GM23338 (cell line): ENCODE measurements at regions not wholly inside any gene's neighbourhood (a gene's known extent, or its start where the extent isn't known, plus 50 kb on each side); places are given as distances from the start of the nearest gene placed in this dataset.
"Not testable (repeated sequence)": the region's sequence is repeated elsewhere in the genome, so short reads cannot be mapped to it uniquely, and the experiment has no call there.

Source experiments
- ATAC-seq: fragments of 200-7000 bp; cut with Tn5 transposase; 3 replicates; pipeline ENCODE4 v1.9.1; 2020
- DNase-seq: peaks from one replicate; pipeline ENCODE4 v3.0.0-alpha.2; 2015; ENCODE audit warnings: low spot score
- H2AFZ ChIP-seq: fragments of 200-600 bp; sonication (generic); 2 replicates; pipeline ENCODE4 v1.8.0; 2016; ENCODE audit warnings: antibody characterized with exemption, mild to moderate bottlenecking, moderate library complexity
- H3F3A ChIP-seq: fragments of 200-600 bp; sonication (generic); replicated peaks from 2 replicates; pipeline ENCODE4 v1.8.0; 2017; ENCODE audit warnings: antibody characterized with exemption, mixed run types, low read depth
- H3K27ac ChIP-seq: fragments of 200-600 bp; sonication (generic); 2 replicates; pipeline ENCODE4 v1.6.1; 2016; ENCODE audit warnings: low read depth
- H3K27me3 ChIP-seq: fragments of 200-600 bp; sonication (generic); 2 replicates; pipeline ENCODE4 v1.8.0; 2016; ENCODE audit warnings: mild to moderate bottlenecking, mixed run types, moderate library complexity; ENCODE audit not compliant: insufficient read depth
- H3K36me3 ChIP-seq: fragments of 200-600 bp; sonication (generic); 2 replicates; pipeline ENCODE4 v1.8.0; 2016; ENCODE audit warnings: mild to moderate bottlenecking; ENCODE audit not compliant: insufficient read depth
- H3K4me1 ChIP-seq: fragments of 200-600 bp; sonication (generic); 2 replicates; pipeline ENCODE4 v1.8.0; 2016; ENCODE audit warnings: mild to moderate bottlenecking, moderate library complexity; ENCODE audit not compliant: insufficient read depth
- H3K4me2 ChIP-seq: fragments of 200-600 bp; sonication (generic); 2 replicates; pipeline ENCODE4 v1.7.1; 2017; ENCODE audit warnings: mixed run types
- H3K4me3 ChIP-seq: fragments of 200-600 bp; sonication (generic); 2 replicates; pipeline ENCODE4 v1.6.1; 2016; ENCODE audit warnings: mixed run types
- H3K79me2 ChIP-seq: fragments of 200-600 bp; sonication (generic); replicated peaks from 2 replicates; pipeline ENCODE4 v1.8.0; 2017; ENCODE audit warnings: mild to moderate bottlenecking; ENCODE audit not compliant: insufficient read depth
- H3K9me2 ChIP-seq: fragments of 200-600 bp; sonication (generic); 2 replicates; pipeline ENCODE4 v1.8.0; 2017; ENCODE audit not compliant: insufficient read depth
- H4K20me1 ChIP-seq: fragments of 200-600 bp; sonication (generic); replicated peaks from 2 replicates; pipeline ENCODE4 v1.8.0; 2017; ENCODE audit warnings: mild to moderate bottlenecking; ENCODE audit not compliant: insufficient read depth
- H3K27ac Mint-ChIP-seq: 2 replicates; pipeline ENCODE4 v1.8.0; 2020; ENCODE audit warnings: inconsistent platforms, mild to moderate bottlenecking, moderate library complexity, mixed read lengths
- H3K27me3 Mint-ChIP-seq: 3 replicates; pipeline ENCODE4 v1.8.0; 2022; ENCODE audit warnings: low read depth, mild to moderate bottlenecking, moderate library complexity, mixed read lengths, inconsistent platforms; ENCODE audit not compliant: insufficient read depth, poor library complexity
- H3K36me3 Mint-ChIP-seq: 3 replicates; pipeline ENCODE4 v1.8.0; 2021; ENCODE audit warnings: low read depth, mild to moderate bottlenecking, inconsistent platforms, moderate library complexity, mixed read lengths
- H3K4me1 Mint-ChIP-seq: 3 replicates; pipeline ENCODE4 v1.8.0; 2020; ENCODE audit warnings: mild to moderate bottlenecking, inconsistent platforms, mixed read lengths
- H3K4me3 Mint-ChIP-seq: 3 replicates; pipeline ENCODE4 v1.8.0; 2021; ENCODE audit warnings: moderate library complexity, mild to moderate bottlenecking, inconsistent platforms, mixed read lengths
- H3K9me3 Mint-ChIP-seq: 3 replicates; pipeline ENCODE4 v1.8.0; 2020; ENCODE audit warnings: moderate library complexity, mild to moderate bottlenecking, inconsistent platforms, mixed read lengths

DNA sequence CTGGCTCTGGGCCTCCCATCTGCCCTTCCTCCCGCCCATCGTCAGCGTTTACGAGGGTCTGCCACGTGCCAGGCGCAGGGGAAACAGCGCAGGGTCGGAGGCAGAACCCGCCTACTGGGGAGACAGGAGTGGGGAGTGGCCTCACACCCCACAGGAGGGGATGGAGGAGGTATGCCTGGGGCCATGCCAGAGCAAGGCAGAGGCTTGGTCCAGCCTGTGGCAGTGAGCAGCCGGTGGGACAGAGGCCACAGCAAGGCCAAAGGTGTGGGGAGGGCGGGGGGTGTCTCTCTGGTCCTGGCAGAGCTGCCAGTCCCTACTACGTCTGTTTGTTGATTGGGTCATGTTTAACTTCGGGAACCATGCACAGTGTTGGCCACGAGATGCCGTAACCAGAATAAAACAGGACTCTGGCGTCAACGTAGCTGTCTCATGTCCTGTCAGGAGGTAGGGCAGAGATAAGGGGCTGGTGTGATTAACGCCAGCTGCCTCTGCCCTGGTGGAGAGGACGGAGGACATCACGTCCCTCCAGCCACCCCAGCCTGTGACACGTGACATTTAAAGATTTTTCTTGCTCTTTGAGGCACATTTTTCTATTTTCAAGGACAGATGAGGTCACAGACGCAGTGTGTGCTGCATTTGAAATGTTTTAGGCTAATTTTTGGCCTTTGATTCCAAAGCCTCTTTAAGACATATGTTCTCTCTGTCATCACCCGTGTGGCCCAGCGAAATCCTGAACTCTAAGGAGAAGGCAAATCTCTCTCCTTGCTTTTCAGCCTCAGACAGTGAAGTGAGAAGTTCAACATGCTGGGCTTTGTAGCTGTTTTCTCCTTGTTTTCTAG, 193.3 kb downstream of the LAT start:
- H3K9me2 ChIP-seq, H2AFZ ChIP-seq, H3K4me1 ChIP-seq, H3K27me3 Mint-ChIP-seq, H3K4me3 Mint-ChIP-seq, H4K20me1 ChIP-seq, H3K9me3 Mint-ChIP-seq, H3F3A ChIP-seq, H3K36me3 Mint-ChIP-seq, H3K4me2 ChIP-seq, H3K4me3 ChIP-seq, H3K27me3 ChIP-seq, DNase-seq, H3K27ac ChIP-seq, H3K27ac Mint-ChIP-seq, H3K79me2 ChIP-seq, ATAC-seq, H3K36me3 ChIP-seq, H3K4me1 Mint-ChIP-seq: not testable (repeated sequence)

DNA sequence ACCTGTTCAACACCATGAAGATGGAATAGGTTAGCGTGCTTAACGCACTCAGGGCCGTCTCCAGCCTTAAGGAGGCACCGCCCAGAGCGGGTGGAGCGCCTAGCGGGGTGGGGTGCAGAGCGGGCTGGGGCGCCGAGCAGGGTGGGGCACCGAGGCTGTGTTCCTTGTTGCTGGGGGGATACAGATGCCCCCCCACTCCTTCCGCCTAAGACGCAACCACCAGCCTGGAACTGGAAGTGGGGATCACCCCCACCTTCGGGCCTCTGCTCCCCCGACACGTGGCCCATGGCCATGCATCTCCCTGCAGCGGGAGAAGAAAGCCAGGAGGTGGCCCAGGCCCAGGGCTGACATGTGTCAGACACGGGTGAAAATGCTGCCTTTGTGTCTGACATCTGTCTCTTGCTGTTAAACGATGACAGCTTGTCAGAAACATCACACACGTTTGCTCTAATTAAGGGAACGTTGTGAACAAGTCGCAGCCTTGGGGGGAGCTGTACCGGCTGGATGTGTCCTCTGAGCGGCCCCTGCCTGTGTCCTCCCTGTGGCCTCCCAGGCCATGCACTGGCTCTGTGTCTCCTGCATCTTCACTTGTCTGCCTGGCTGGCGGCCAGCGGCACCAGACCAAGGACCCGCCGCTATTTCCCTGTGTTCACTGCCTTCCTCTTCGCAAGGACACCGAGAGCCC, 192.5 kb downstream of the LAT start:
- not testable (repeated sequence) for H3K9me2 ChIP-seq, H3K4me2 ChIP-seq, H3K4me1 Mint-ChIP-seq, H3K79me2 ChIP-seq, H2AFZ ChIP-seq, H3K4me3 Mint-ChIP-seq, H3K4me1 ChIP-seq, H3K4me3 ChIP-seq, H3K27me3 Mint-ChIP-seq, H3K27ac ChIP-seq, H3K36me3 ChIP-seq, H4K20me1 ChIP-seq, H3K9me3 Mint-ChIP-seq, H3F3A ChIP-seq, H3K36me3 Mint-ChIP-seq, H3K27ac Mint-ChIP-seq, DNase-seq, H3K27me3 ChIP-seq, ATAC-seq

DNA sequence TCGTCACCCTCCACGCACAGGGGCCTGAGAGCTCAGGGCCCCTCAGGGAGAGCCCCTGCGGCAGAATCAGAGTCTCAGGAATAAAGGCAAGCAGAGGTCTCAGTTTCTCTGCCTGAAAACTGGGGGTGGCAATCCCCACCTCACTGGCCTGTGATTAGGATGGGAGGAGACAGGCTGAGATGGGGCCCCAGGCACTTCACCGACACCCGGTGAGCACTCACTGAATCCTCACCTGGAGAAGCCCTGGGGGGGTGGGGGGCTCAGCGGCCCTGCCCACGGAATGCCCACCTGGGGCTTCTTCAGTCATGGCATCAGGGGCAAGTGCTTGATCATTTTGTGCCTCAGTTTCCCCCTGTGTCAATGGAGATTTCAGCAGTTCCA, 192.0 kb downstream of the LAT start:
- H3K27ac Mint-ChIP-seq, H3K27me3 ChIP-seq, H4K20me1 ChIP-seq, H3F3A ChIP-seq, H3K79me2 ChIP-seq, H3K9me2 ChIP-seq, H3K36me3 ChIP-seq, H3K4me1 ChIP-seq, H3K36me3 Mint-ChIP-seq, ATAC-seq, H3K4me3 ChIP-seq, H3K4me1 Mint-ChIP-seq, H3K27ac ChIP-seq, H3K4me3 Mint-ChIP-seq, H3K27me3 Mint-ChIP-seq, H3K9me3 Mint-ChIP-seq, H2AFZ ChIP-seq, H3K4me2 ChIP-seq, DNase-seq: not testable (repeated sequence)

DNA sequence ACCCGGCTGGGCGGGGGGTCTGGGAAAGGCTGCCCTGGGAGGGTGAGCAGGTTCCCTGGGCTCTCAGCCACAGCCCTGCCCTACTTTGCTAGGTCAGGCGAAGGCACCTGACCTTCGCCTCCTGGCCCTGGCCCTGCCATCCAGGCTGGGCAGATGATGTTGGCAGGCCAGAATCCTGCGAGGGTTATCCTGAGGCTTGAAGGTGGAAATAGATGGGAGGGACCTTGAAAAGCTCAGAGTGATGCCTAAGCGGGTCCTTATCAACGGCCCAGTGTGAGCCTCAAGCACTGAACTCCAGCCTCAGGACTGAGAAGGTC, 191.3 kb downstream of the LAT start:
- not testable (repeated sequence) for DNase-seq, H3K27me3 Mint-ChIP-seq, H3K27ac Mint-ChIP-seq, H4K20me1 ChIP-seq, H3K4me1 ChIP-seq, H3K4me1 Mint-ChIP-seq, H3K36me3 ChIP-seq, H3K4me3 Mint-ChIP-seq, H3K79me2 ChIP-seq, H2AFZ ChIP-seq, H3K9me3 Mint-ChIP-seq, H3K4me2 ChIP-seq, H3K9me2 ChIP-seq, ATAC-seq, H3K27me3 ChIP-seq, H3K4me3 ChIP-seq, H3K36me3 Mint-ChIP-seq, H3F3A ChIP-seq, H3K27ac ChIP-seq

DNA sequence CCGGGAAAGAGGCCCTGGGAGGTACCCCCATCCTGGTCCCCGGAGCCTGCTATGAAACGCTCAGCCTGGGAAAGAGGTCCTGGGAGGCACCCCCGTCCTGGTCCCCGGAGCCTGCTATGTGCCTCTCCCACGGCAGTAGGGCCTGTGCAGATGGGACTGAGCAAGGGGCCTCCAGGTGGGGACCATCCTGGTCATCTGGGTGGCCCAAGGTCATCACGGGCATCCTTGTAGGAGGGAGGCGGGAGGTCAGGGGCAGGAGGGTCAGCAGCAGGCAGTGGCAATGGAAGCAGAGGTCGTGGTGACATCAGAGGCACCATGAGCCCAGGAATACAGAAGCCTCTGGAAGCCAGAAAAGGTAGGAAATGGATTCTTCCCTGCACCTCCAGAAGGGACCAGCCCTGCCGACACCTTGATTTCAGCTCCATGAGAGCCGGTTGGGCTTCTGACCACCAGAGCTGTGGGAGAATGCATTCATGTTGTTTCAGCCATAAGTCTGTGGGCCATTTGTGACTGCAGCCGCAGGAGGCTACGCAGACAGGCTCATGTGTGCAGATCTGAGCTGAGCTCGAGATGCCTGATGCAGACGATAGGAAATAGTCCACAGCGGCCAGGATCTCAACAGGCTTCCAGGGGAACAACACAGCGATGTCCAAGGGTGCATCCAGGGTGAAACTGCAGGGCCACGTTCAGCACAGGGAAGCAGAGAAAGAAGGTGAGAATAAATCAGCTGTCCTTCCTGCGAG, 190.7 kb downstream of the LAT start:
- not testable (repeated sequence) for H3K27me3 Mint-ChIP-seq, H3K4me1 Mint-ChIP-seq, H3K4me3 Mint-ChIP-seq, H3K4me1 ChIP-seq, H3F3A ChIP-seq, H3K36me3 ChIP-seq, H2AFZ ChIP-seq, H3K4me3 ChIP-seq, H4K20me1 ChIP-seq, ATAC-seq, H3K79me2 ChIP-seq, H3K9me2 ChIP-seq, H3K27ac Mint-ChIP-seq, H3K4me2 ChIP-seq, H3K9me3 Mint-ChIP-seq, H3K36me3 Mint-ChIP-seq, H3K27me3 ChIP-seq, H3K27ac ChIP-seq, DNase-seq

DNA sequence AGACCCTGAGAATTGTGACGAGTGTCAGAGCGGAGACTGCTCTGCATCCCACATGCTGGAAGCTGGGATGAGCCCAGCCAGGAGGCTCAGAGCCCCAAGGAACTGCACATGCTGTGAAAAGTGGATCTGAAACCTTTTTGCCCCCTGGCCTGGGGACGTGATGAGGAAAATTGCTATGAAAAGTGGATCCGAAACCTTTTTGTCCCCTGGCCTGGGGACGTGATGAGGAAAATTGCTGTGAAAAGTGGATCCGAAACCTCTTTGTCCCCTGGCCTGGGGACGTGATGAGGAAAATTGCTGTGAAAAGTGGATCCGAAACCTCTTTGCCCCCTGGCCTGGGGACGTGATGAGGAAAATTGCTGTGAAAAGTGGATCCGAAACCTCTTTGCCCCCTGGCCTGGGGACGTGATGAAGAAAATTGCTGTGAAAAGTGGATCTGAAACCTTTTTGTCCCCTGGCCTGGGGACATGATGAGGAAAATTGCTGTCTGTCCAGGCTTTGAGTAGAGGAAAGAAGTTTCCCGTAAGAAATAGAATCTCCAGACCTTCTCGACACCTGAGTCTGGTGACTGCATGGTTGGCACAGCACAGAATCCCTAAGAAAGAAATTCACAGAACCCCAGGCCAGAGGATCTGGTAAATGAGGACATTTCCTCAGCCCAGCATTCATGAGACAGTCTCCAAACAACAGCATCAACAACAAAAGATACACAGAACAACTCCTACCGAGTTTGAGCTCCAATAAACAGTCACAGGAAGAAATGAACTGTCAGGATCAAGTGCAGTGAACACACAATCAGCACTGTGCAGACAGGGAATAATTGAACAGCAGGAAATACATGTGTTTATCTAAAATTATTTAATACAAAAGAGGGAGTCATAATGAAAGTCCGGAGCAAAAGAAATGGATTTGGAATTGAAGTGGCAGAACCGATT, 188.8 kb downstream of the LAT start:
- H3K4me1 Mint-ChIP-seq, DNase-seq, H3K4me3 Mint-ChIP-seq, H2AFZ ChIP-seq, H3K27me3 ChIP-seq, ATAC-seq, H3K27me3 Mint-ChIP-seq, H3K27ac ChIP-seq, H3K4me3 ChIP-seq, H3K4me2 ChIP-seq, H3K27ac Mint-ChIP-seq, H3K79me2 ChIP-seq, H3K4me1 ChIP-seq, H4K20me1 ChIP-seq, H3F3A ChIP-seq, H3K36me3 Mint-ChIP-seq, H3K36me3 ChIP-seq, H3K9me2 ChIP-seq, H3K9me3 Mint-ChIP-seq: not testable (repeated sequence)
